ENCODE measurements at regions not wholly inside any gene's neighbourhood (a gene's known extent, or its start where the extent isn't known, plus 50 kb on each side); places are given as distances from the start of the nearest gene placed in this dataset.

GRCh38 chr4:188892837-188893236 lies 753.6 kb downstream of the TRIML1 start:
- ChIA-PET CTCF (no interaction called here), POLR2A (no interaction called here)
- no peak for DNase-seq (ENCODE audit: low read depth, low spot score)
- Histone ChIP-seq H3K9me3 (ENCODE audit: control insufficient read depth, insufficient read depth, low read length) (no peaks in the 10 kb centered on the region), H3K4me3 (ENCODE audit: low read depth, low read length) (no peak overlapping the region), H3K27ac (ENCODE audit: low read depth, low read length) (no peak overlapping the region), H3K27me3 (ENCODE audit: control insufficient read depth, insufficient read depth, low read length) (no peaks in the 10 kb centered on the region)
- TF ChIP-seq CTCF (IDR thresholded peaks at IDR 0.05; ENCODE audit: low read depth, low read length), result no peak

- CTCF ChIA-PET, result no interaction called here
- POLR2A ChIA-PET, result no interaction called here
- Histone ChIP-seq H3K27me3 (ENCODE audit: control insufficient read depth, insufficient read depth, low read length) (no peaks in the 10 kb centered on the region), H3K4me3 (ENCODE audit: low read depth, low read length) (no peak overlapping the region), H3K9me3 (ENCODE audit: control insufficient read depth, insufficient read depth, low read length) (peaks cover 14% of the 10 kb centered on the region), H3K27ac (ENCODE audit: low read depth, low read length) (no peak overlapping the region)
- TF ChIP-seq CTCF (IDR thresholded peaks at IDR 0.05; ENCODE audit: low read depth, low read length), result no peak
- DNase-seq (ENCODE audit: low read depth, low spot score), result no peak
These were observed 764.7 kb downstream of the TRIML1 start for GRCh38 chr4:188903986-188904385.

GRCh38 chr4:188904617-188905016 lies 765.4 kb downstream of the TRIML1 start:
- ChIA-PET CTCF (no interaction called here), POLR2A (no interaction called here)
- H3K4me3 ChIP-seq (ENCODE audit: low read depth, low read length), result no peak overlapping the region
- H3K27me3 ChIP-seq (ENCODE audit: control insufficient read depth, insufficient read depth, low read length), result no peaks in the 10 kb centered on the region
- H3K27ac ChIP-seq (ENCODE audit: low read depth, low read length), result no peak overlapping the region
- TF ChIP-seq CTCF (IDR thresholded peaks at IDR 0.05; ENCODE audit: low read depth, low read length), result no peak
- H3K9me3 ChIP-seq (ENCODE audit: control insufficient read depth, insufficient read depth, low read length), result peaks cover 14% of the 10 kb centered on the region
- DNase-seq (ENCODE audit: low read depth, low spot score), result no peak

- no peak for DNase-seq (ENCODE audit: low read depth, low spot score)
- no peak for TF ChIP-seq CTCF (IDR thresholded peaks at IDR 0.05; ENCODE audit: low read depth, low read length)
- H3K4me3 ChIP-seq (ENCODE audit: low read depth, low read length), result no peak overlapping the region
- peaks cover 14% of the 10 kb centered on the region for H3K9me3 ChIP-seq (ENCODE audit: control insufficient read depth, insufficient read depth, low read length)
- H3K27me3 ChIP-seq (ENCODE audit: control insufficient read depth, insufficient read depth, low read length), result no peaks in the 10 kb centered on the region
- POLR2A ChIA-PET, result no interaction called here
- no peak overlapping the region for H3K27ac ChIP-seq (ENCODE audit: low read depth, low read length)
- CTCF ChIA-PET, result no interaction called here
These were observed 766.0 kb downstream of the TRIML1 start for GRCh38 chr4:188905248-188905647.

GRCh38 chr4:188911199-188911598 lies 772.0 kb downstream of the TRIML1 start:
- peaks cover 11% of the 10 kb centered on the region for H3K9me3 ChIP-seq (ENCODE audit: control insufficient read depth, insufficient read depth, low read length)
- H3K27me3 ChIP-seq (ENCODE audit: control insufficient read depth, insufficient read depth, low read length), result no peaks in the 10 kb centered on the region
- H3K4me3 ChIP-seq (ENCODE audit: low read depth, low read length), result no peak overlapping the region
- CTCF ChIA-PET, result no interaction called here
- TF ChIP-seq CTCF (IDR thresholded peaks at IDR 0.05; ENCODE audit: low read depth, low read length), result no peak
- POLR2A ChIA-PET, result no interaction called here
- DNase-seq (ENCODE audit: low read depth, low spot score), result no peak
- H3K27ac ChIP-seq (ENCODE audit: low read depth, low read length), result no peak overlapping the region

All from AG04450 (cell line).